ENCODE measurements at regions not wholly inside any gene's neighbourhood (a gene's known extent, or its start where the extent isn't known, plus 50 kb on each side); places are given as distances from the start of the nearest gene placed in this dataset.

- ATAC-seq (ENCODE audit: low read depth in 2 of 2) (no peak), DNase-seq (no peak)
- peaks cover 6 to 25% (median 10%) of the 10 kb centered on the region in 7 donors for H3K9me3 Mint-ChIP-seq
- H3K4me1 Mint-ChIP-seq = no peaks in the 10 kb centered on the region
- H3K4me3 Mint-ChIP-seq = no peak overlapping the region
- H3K36me3 Mint-ChIP-seq = peaks cover 10 to 17% of the 10 kb centered on the region in 2 donors
- peaks cover 8 to 57% (median 22%) of the 10 kb centered on the region in 3 donors for H3K27me3 Mint-ChIP-seq
- no peak overlapping the region for H3K27ac Mint-ChIP-seq
Measured at GRCh38 chr1:13901039-13901438, 201.1 kb downstream of the PRDM2 start.

- Mint-ChIP-seq H3K4me1 (no peaks in the 10 kb centered on the region), H3K27ac (peak overlapping the region in 1 of 6 donors; percentile 11), H3K9me3 (peaks cover 6 to 26% (median 10%) of the 10 kb centered on the region in 7 donors), H3K4me3 (no peak overlapping the region), H3K27me3 (peaks cover 8 to 58% (median 24%) of the 10 kb centered on the region in 3 donors), H3K36me3 (peaks cover 11 to 17% of the 10 kb centered on the region in 2 donors)
- DNase-seq (no peak), ATAC-seq (ENCODE audit: low read depth in 2 of 2) (no peak)
Measured at GRCh38 chr1:13901597-13901996, 201.6 kb downstream of the PRDM2 start.

- Mint-ChIP-seq H3K9me3 (peaks cover 6 to 26% (median 10%) of the 10 kb centered on the region in 7 donors), H3K4me1 (peaks cover 0 to 35% (median 5%) of the 10 kb centered on the region in 3 donors), H3K27ac (no peak overlapping the region), H3K36me3 (peaks cover 11 to 17% of the 10 kb centered on the region in 2 donors), H3K4me3 (no peak overlapping the region), H3K27me3 (peaks cover 8 to 22% (median 20%) of the 10 kb centered on the region in 3 donors)
- ATAC-seq (ENCODE audit: low read depth in 2 of 2) = peak; percentile 32 to 35
- no peak for DNase-seq
Measured at GRCh38 chr1:13908128-13908527, 208.1 kb downstream of the PRDM2 start.

GRCh38 chr1:13911697-13912619 is 212.0 kb downstream of the PRDM2 start:
- Mint-ChIP-seq H3K9me3 (no peaks in the 10 kb centered on the region), H3K27me3 (peaks cover 9 to 20% (median 16%) of the 10 kb centered on the region in 3 donors), H3K4me3 (peak overlapping the region in 1 of 8 donors; percentile 22), H3K27ac (peak overlapping the region in 1 of 6 donors; percentile 34), H3K4me1 (peaks cover 0 to 37% (median 5%) of the 10 kb centered on the region in 3 donors), H3K36me3 (no peaks in the 10 kb centered on the region)
- no peak for ATAC-seq (ENCODE audit: low read depth in 2 of 2)
- DNase-seq = no peak

GRCh38 chr1:13913396-13913795 is 213.4 kb downstream of the PRDM2 start:
- Mint-ChIP-seq H3K27ac (no peak overlapping the region), H3K36me3 (no peaks in the 10 kb centered on the region), H3K4me3 (no peak overlapping the region), H3K27me3 (peaks cover 9 to 18% (median 18%) of the 10 kb centered on the region in 3 donors), H3K9me3 (no peaks in the 10 kb centered on the region), H3K4me1 (peaks cover 0 to 33% (median 5%) of the 10 kb centered on the region in 3 donors)
- no peak for ATAC-seq (ENCODE audit: low read depth in 2 of 2)
- no peak for DNase-seq

GRCh38 chr1:13916530-13916929 is 216.5 kb downstream of the PRDM2 start:
- H3K9me3 Mint-ChIP-seq = peaks cover 3 to 8% (median 4%) of the 10 kb centered on the region in 7 donors
- peaks cover 0 to 18% (median 5%) of the 10 kb centered on the region in 3 donors for H3K4me1 Mint-ChIP-seq
- H3K27ac Mint-ChIP-seq = no peak overlapping the region

GRCh38 chr1:13917607-13918006 is 217.6 kb downstream of the PRDM2 start:
- peaks cover 0 to 7% (median 0%) of the 10 kb centered on the region in 3 donors for H3K4me1 Mint-ChIP-seq

More at GRCh38 chr1:13916530-13916929, 216.5 kb downstream of the PRDM2 start:
- DNase-seq (no peak), ATAC-seq (ENCODE audit: low read depth in 2 of 2) (no peak)
- no peaks in the 10 kb centered on the region for H3K36me3 Mint-ChIP-seq
- H3K4me3 Mint-ChIP-seq = no peak overlapping the region
- H3K27me3 Mint-ChIP-seq = peaks cover 9 to 37% (median 18%) of the 10 kb centered on the region in 3 donors

GRCh38 chr1:13918862-13919261 is 218.9 kb downstream of the PRDM2 start:
- peaks cover 3 to 42% (median 23%) of the 10 kb centered on the region in 3 donors for H3K27me3 Mint-ChIP-seq
- no peak overlapping the region for H3K27ac Mint-ChIP-seq
- H3K9me3 Mint-ChIP-seq = peaks cover 3 to 8% (median 4%) of the 10 kb centered on the region in 7 donors
- no peak overlapping the region for H3K4me3 Mint-ChIP-seq
- DNase-seq (no peak), ATAC-seq (ENCODE audit: low read depth in 2 of 2) (no peak)
- H3K4me1 Mint-ChIP-seq = no peaks in the 10 kb centered on the region
- no peaks in the 10 kb centered on the region for H3K36me3 Mint-ChIP-seq

More at GRCh38 chr1:13917607-13918006, 217.6 kb downstream of the PRDM2 start:
- DNase-seq (no peak), ATAC-seq (ENCODE audit: low read depth in 2 of 2) (no peak)
- no peak overlapping the region for H3K4me3 Mint-ChIP-seq
- peaks cover 3 to 8% (median 4%) of the 10 kb centered on the region in 7 donors for H3K9me3 Mint-ChIP-seq
- H3K27ac Mint-ChIP-seq = no peak overlapping the region
- peaks cover 9 to 37% (median 18%) of the 10 kb centered on the region in 3 donors for H3K27me3 Mint-ChIP-seq
- no peaks in the 10 kb centered on the region for H3K36me3 Mint-ChIP-seq

- H3K4me1 Mint-ChIP-seq = no peaks in the 10 kb centered on the region
- H3K27me3 Mint-ChIP-seq = peaks cover 17 to 53% (median 30%) of the 10 kb centered on the region in 3 donors
- no peak overlapping the region for H3K27ac Mint-ChIP-seq
- H3K4me3 Mint-ChIP-seq = no peak overlapping the region
- no peak for ATAC-seq (ENCODE audit: low read depth in 2 of 2)
- no peaks in the 10 kb centered on the region for H3K36me3 Mint-ChIP-seq
- no peak for DNase-seq
- H3K9me3 Mint-ChIP-seq = peaks cover 3 to 8% (median 4%) of the 10 kb centered on the region in 7 donors
Measured at GRCh38 chr1:13921190-13921589, 221.2 kb downstream of the PRDM2 start.

- Mint-ChIP-seq H3K36me3 (no peaks in the 10 kb centered on the region), H3K27ac (no peak overlapping the region), H3K9me3 (peaks cover 3 to 8% (median 4%) of the 10 kb centered on the region in 7 donors), H3K4me3 (no peak overlapping the region), H3K4me1 (no peaks in the 10 kb centered on the region), H3K27me3 (peaks cover 21 to 53% (median 30%) of the 10 kb centered on the region in 3 donors)
- DNase-seq (no peak), ATAC-seq (ENCODE audit: low read depth in 2 of 2) (no peak)
Measured at GRCh38 chr1:13922466-13923110, 222.6 kb downstream of the PRDM2 start.

GRCh38 chr1:13926556-13926955 is 226.6 kb downstream of the PRDM2 start:
- Mint-ChIP-seq H3K27ac (no peak overlapping the region), H3K4me1 (no peaks in the 10 kb centered on the region), H3K4me3 (no peak overlapping the region), H3K27me3 (peaks cover 42 to 49% (median 48%) of the 10 kb centered on the region in 3 donors), H3K36me3 (no peaks in the 10 kb centered on the region), H3K9me3 (no peaks in the 10 kb centered on the region)
- no peak for DNase-seq
- ATAC-seq (ENCODE audit: low read depth in 2 of 2) = no peak

GRCh38 chr1:13927736-13928135 is 227.7 kb downstream of the PRDM2 start:
- no peak overlapping the region for H3K27ac Mint-ChIP-seq

GRCh38 chr1:13929313-13929712 is 229.3 kb downstream of the PRDM2 start:
- H3K36me3 Mint-ChIP-seq = no peaks in the 10 kb centered on the region
- no peak for ATAC-seq (ENCODE audit: low read depth in 2 of 2)
- H3K27ac Mint-ChIP-seq = no peak overlapping the region

More at GRCh38 chr1:13927736-13928135, 227.7 kb downstream of the PRDM2 start:
- no peaks in the 10 kb centered on the region for H3K4me1 Mint-ChIP-seq
- DNase-seq (no peak), ATAC-seq (ENCODE audit: low read depth in 2 of 2) (no peak)
- H3K36me3 Mint-ChIP-seq = no peaks in the 10 kb centered on the region
- H3K4me3 Mint-ChIP-seq = no peak overlapping the region
- H3K9me3 Mint-ChIP-seq = no peaks in the 10 kb centered on the region
- peaks cover 42 to 49% (median 48%) of the 10 kb centered on the region in 3 donors for H3K27me3 Mint-ChIP-seq

More at GRCh38 chr1:13929313-13929712, 229.3 kb downstream of the PRDM2 start:
- Mint-ChIP-seq H3K27me3 (peaks cover 40 to 43% (median 42%) of the 10 kb centered on the region in 3 donors), H3K9me3 (no peaks in the 10 kb centered on the region), H3K4me3 (no peak overlapping the region), H3K4me1 (no peaks in the 10 kb centered on the region)
- no peak for DNase-seq
